Trophoblast cell (in vitro differentiated cells and primary cell): ENCODE measurements at regions not wholly inside any gene's neighbourhood (a gene's known extent, or its start where the extent isn't known, plus 50 kb on each side); places are given as distances from the start of the nearest gene placed in this dataset.

Experiments used
- DNase-seq, 2 donors: peaks; one replicate each; pipeline ENCODE4 v3.0.0-alpha.2; 2016
- H2AFZ ChIP-seq: 2 replicates; pipeline ENCODE4 v1.6.1; 2013; ENCODE audit warnings: low read length, moderate library complexity, mild to moderate bottlenecking; ENCODE audit not compliant: insufficient read depth, poor library complexity
- H2AK5ac ChIP-seq: 2 replicates; pipeline ENCODE4 v1.6.1; 2013; ENCODE audit warnings: mild to moderate bottlenecking, low read length
- H2BK120ac ChIP-seq: 2 replicates; pipeline ENCODE4 v1.6.1; 2013; ENCODE audit warnings: low read length, mild to moderate bottlenecking, moderate library complexity; ENCODE audit not compliant: insufficient read depth, poor library complexity
- H2BK12ac ChIP-seq: 2 replicates; pipeline ENCODE4 v1.6.1; 2013; ENCODE audit warnings: mild to moderate bottlenecking, low read length, moderate library complexity
- H2BK5ac ChIP-seq: 2 replicates; pipeline ENCODE4 v1.6.1; 2013; ENCODE audit warnings: low read length, low read depth, moderate library complexity, mild to moderate bottlenecking; ENCODE audit not compliant: poor library complexity
- H3K14ac ChIP-seq: 2 replicates; pipeline ENCODE4 v1.6.1; 2013; ENCODE audit warnings: mild to moderate bottlenecking, low read length
- H3K18ac ChIP-seq: 2 replicates; pipeline ENCODE4 v1.6.1; 2013; ENCODE audit warnings: mild to moderate bottlenecking, low read length
- H3K23ac ChIP-seq: 2 replicates; pipeline ENCODE4 v1.6.1; 2013; ENCODE audit warnings: low read length
- H3K27ac ChIP-seq: 2 replicates; pipeline ENCODE4 v1.5.1; 2013; ENCODE audit warnings: low read depth, mild to moderate bottlenecking, inconsistent platforms, low read length, moderate library complexity
- H3K27me3 ChIP-seq: 2 replicates; pipeline ENCODE4 v1.6.1; 2013; ENCODE audit warnings: inconsistent platforms, mild to moderate bottlenecking, low read length, moderate library complexity; ENCODE audit not compliant: insufficient read depth
- H3K36me3 ChIP-seq, 2 experiments: 1 replicate in 1 of 2; 2 replicates in 1 of 2; pipeline ENCODE4 v1.6.1; 2013; ENCODE audit warnings: low read length in 2 of 2, mild to moderate bottlenecking in 2 of 2, moderate library complexity in 1 of 2; ENCODE audit not compliant: insufficient read depth in 2 of 2, control insufficient read depth in 1 of 2
- H3K4ac ChIP-seq: 2 replicates; pipeline ENCODE4 v1.6.1; 2013; ENCODE audit warnings: low read depth, mild to moderate bottlenecking, low read length, moderate library complexity
- H3K4me1 ChIP-seq, 2 experiments: 1 replicate in 1 of 2; 2 replicates in 1 of 2; pipeline ENCODE4 v1.6.1; 2013; ENCODE audit warnings: low read length in 2 of 2, mild to moderate bottlenecking in 2 of 2, moderate library complexity in 1 of 2; ENCODE audit not compliant: insufficient read depth in 2 of 2, control insufficient read depth in 1 of 2
- H3K4me2 ChIP-seq: 2 replicates; pipeline ENCODE4 v1.6.1; 2013; ENCODE audit warnings: inconsistent platforms, mild to moderate bottlenecking, low read length, moderate library complexity
- H3K4me3 ChIP-seq: 2 replicates; pipeline ENCODE4 v1.5.1; 2013; ENCODE audit warnings: mild to moderate bottlenecking, low read depth, low read length, inconsistent platforms
- H3K79me1 ChIP-seq: one replicate; pipeline ENCODE4 v1.6.1; 2013; ENCODE audit warnings: low read length
- H3K79me2 ChIP-seq: 2 replicates; pipeline ENCODE4 v1.6.1; 2013; ENCODE audit warnings: low read length, mild to moderate bottlenecking; ENCODE audit not compliant: control insufficient read depth, insufficient read depth, poor library complexity
- H3K9ac ChIP-seq: 2 replicates; pipeline ENCODE4 v1.6.1; 2013; ENCODE audit warnings: mild to moderate bottlenecking, low read length
- H3K9me3 ChIP-seq: 2 replicates; pipeline ENCODE4 v1.6.1; 2013; ENCODE audit warnings: low read depth, mild to moderate bottlenecking, control low read depth, inconsistent platforms, low read length; ENCODE audit not compliant: insufficient read depth
- H4K12ac ChIP-seq: 2 replicates; pipeline ENCODE4 v1.6.1; 2013; ENCODE audit warnings: low read depth, mild to moderate bottlenecking, low read length, moderate library complexity
- H4K8ac ChIP-seq: 2 replicates; pipeline ENCODE4 v1.6.1; 2013; ENCODE audit warnings: low read depth, mild to moderate bottlenecking, low read length, moderate library complexity
- H4K91ac ChIP-seq: one replicate; pipeline ENCODE4 v1.6.1; 2013; ENCODE audit warnings: low read depth, mild to moderate bottlenecking, low read length, moderate library complexity
- whole genome bisulfite sequencing: extraction: QIAGEN DNeasy Blood & Tissue Kit; methylation state at CpG from one replicate; pipeline ENCODE4 v1.1.7; 2013; ENCODE audit warnings: missing lambda C conversion rate; ENCODE audit not compliant: insufficient read length, insufficient coverage; ENCODE audit errors: extremely low coverage; 5-methylcytosine and 5-hydroxymethylcytosine counted together

- H4K91ac ChIP-seq: no peak overlapping the region
- no peak overlapping the region for H3K27ac ChIP-seq
- H3K79me2 ChIP-seq: no peaks in the 10 kb centered on the region
- H3K27me3 ChIP-seq: no peaks in the 10 kb centered on the region
- H2BK12ac ChIP-seq: no peak overlapping the region
- no peak overlapping the region for H3K18ac ChIP-seq
- no peak overlapping the region for H3K4me2 ChIP-seq
- peaks cover 4 to 5% of the 10 kb centered on the region in 2 experiments for H3K4me1 ChIP-seq
- H3K79me1 ChIP-seq: no peaks in the 10 kb centered on the region
- H3K36me3 ChIP-seq: peaks cover 0 to 1% of the 10 kb centered on the region in 2 experiments
- no peak overlapping the region for H3K14ac ChIP-seq
- no peak overlapping the region for H2AK5ac ChIP-seq
- DNase-seq: no peak
- H3K23ac ChIP-seq: no peak overlapping the region
- no peak overlapping the region for H4K12ac ChIP-seq
- WGBS: no CpG with 5 or more reads among the region's 1 CpG
- H3K4ac ChIP-seq: no peak overlapping the region
- no peak overlapping the region for H3K4me3 ChIP-seq
- no peak overlapping the region for H2BK120ac ChIP-seq
- no peak overlapping the region for H2BK5ac ChIP-seq
- H2AFZ ChIP-seq: no peak overlapping the region
- H4K8ac ChIP-seq: no peak overlapping the region
- H3K9ac ChIP-seq: no peak overlapping the region
- H3K9me3 ChIP-seq: no peaks in the 10 kb centered on the region
These were observed 247.4 kb upstream of the IL12A start for GRCh38 chr3:159741281-159741680.

DNA sequence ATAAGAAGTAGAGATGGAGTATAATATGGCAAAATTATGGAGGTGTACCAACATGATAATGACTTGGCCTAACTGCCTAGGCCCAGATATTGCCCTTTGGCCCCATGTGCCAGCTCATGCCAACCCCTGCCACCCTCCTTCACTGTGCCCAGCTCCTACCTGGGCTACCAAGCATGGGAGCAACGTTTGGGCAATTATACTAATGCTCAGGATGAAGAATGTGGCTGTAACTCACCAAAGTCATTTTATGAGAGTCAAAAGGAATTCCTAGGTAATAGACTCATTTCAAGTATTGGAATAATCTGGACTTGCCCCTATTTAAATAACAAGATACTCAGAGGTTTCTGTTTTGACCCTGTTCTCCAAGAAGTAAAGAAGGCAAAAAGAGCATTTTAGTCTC, 240.2 kb upstream of the IL12A start:
- Histone ChIP-seq H2AK5ac (no peak overlapping the region), H4K91ac (no peak overlapping the region), H3K4me2 (no peak overlapping the region), H3K9ac (no peak overlapping the region), H3K18ac (no peak overlapping the region), H3K36me3 (peaks cover 0 to 4% of the 10 kb centered on the region in 2 experiments), H3K79me1 (no peaks in the 10 kb centered on the region), H2AFZ (no peak overlapping the region), H3K9me3 (no peaks in the 10 kb centered on the region), H4K8ac (no peak overlapping the region), H2BK120ac (no peak overlapping the region), H4K12ac (no peak overlapping the region), H2BK12ac (no peak overlapping the region), H3K27ac (no peak overlapping the region), H3K23ac (no peak overlapping the region), H3K14ac (no peak overlapping the region), H3K4ac (no peak overlapping the region), H3K27me3 (no peaks in the 10 kb centered on the region), H2BK5ac (no peak overlapping the region), H3K79me2 (no peaks in the 10 kb centered on the region), H3K4me1 (peaks cover 0 to 2% of the 10 kb centered on the region in 2 experiments), H3K4me3 (no peak overlapping the region)
- no CpG with 5 or more reads among the region's 1 CpG for WGBS
- DNase-seq: peak in 1 of 2 donors; percentile 40

DNA sequence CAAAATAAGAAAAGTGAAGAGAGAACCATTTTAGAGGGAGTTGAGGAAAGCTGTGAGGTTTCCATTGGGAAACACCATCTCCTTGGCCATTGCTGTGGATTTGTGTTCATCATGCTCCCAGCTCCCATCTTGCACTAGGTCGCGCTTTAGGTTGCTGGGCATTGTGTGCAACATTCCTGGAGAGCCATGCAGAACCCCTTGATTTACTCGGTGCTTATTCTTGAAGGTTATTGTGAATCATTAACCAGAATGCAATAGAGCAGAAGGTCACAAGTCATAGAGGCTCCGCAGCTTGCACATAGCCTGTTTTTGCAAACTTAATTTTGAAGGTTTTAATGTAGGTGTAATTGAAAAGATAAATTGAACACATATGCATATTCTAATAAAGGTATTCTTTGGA, 239.2 kb upstream of the IL12A start:
- Histone ChIP-seq H2BK120ac (no peak overlapping the region), H2AFZ (no peak overlapping the region), H3K14ac (no peak overlapping the region), H2AK5ac (no peak overlapping the region), H3K36me3 (peaks cover 0 to 4% of the 10 kb centered on the region in 2 experiments), H3K79me1 (no peaks in the 10 kb centered on the region), H3K23ac (no peak overlapping the region), H2BK12ac (no peak overlapping the region), H3K4me1 (peaks cover 0 to 2% of the 10 kb centered on the region in 2 experiments), H3K4me2 (no peak overlapping the region), H4K12ac (no peak overlapping the region), H4K8ac (no peak overlapping the region), H3K9ac (no peak overlapping the region), H3K27me3 (no peaks in the 10 kb centered on the region), H3K27ac (no peak overlapping the region), H3K9me3 (no peaks in the 10 kb centered on the region), H3K4ac (no peak overlapping the region), H4K91ac (no peak overlapping the region), H3K18ac (no peak overlapping the region), H3K79me2 (no peaks in the 10 kb centered on the region), H2BK5ac (no peak overlapping the region), H3K4me3 (no peak overlapping the region)
- no CpG with 5 or more reads among the region's 4 CpGs for WGBS
- DNase-seq: no peak

GRCh38 chr3:159751146-159751545, 237.5 kb upstream of the IL12A start:
- H3K4me2 ChIP-seq: no peak overlapping the region
- H3K9me3 ChIP-seq: peaks cover 1% of the 10 kb centered on the region
- H4K12ac ChIP-seq: no peak overlapping the region
- no peak overlapping the region for H2AK5ac ChIP-seq
- no peak overlapping the region for H2AFZ ChIP-seq
- H3K23ac ChIP-seq: no peak overlapping the region
- no peaks in the 10 kb centered on the region for H3K27me3 ChIP-seq
- H3K14ac ChIP-seq: no peak overlapping the region
- no peak overlapping the region for H2BK12ac ChIP-seq
- H3K4ac ChIP-seq: no peak overlapping the region
- H4K8ac ChIP-seq: no peak overlapping the region
- H4K91ac ChIP-seq: no peak overlapping the region
- H3K4me3 ChIP-seq: no peak overlapping the region
- no peak overlapping the region for H3K27ac ChIP-seq
- no peak overlapping the region for H2BK5ac ChIP-seq
- H3K18ac ChIP-seq: no peak overlapping the region
- DNase-seq: no peak
- no peak overlapping the region for H3K9ac ChIP-seq
- H2BK120ac ChIP-seq: no peak overlapping the region
- H3K79me1 ChIP-seq: no peaks in the 10 kb centered on the region
- H3K4me1 ChIP-seq: peaks cover 0 to 2% of the 10 kb centered on the region in 2 experiments
- H3K79me2 ChIP-seq: no peaks in the 10 kb centered on the region
- H3K36me3 ChIP-seq: peaks cover 2 to 5% of the 10 kb centered on the region in 2 experiments
